GM19035 (cell line): ENCODE measurements at regions not wholly inside any gene's neighbourhood (a gene's known extent, or its start where the extent isn't known, plus 50 kb on each side); places are given as distances from the start of the nearest gene placed in this dataset.

Source experiments
- ATAC-seq: cut with Tn5 transposase; IDR thresholded peaks from one replicate; pipeline ENCODE4 v1.9.1; 2021; ENCODE audit not compliant: unreplicated experiment

GRCh38 chr10:52908478-52908877, 135.9 kb upstream of the MBL2 start:
- ATAC-seq = no peak

- no peak for ATAC-seq
Measured at GRCh38 chr10:52906046-52906445, 133.5 kb upstream of the MBL2 start.

GRCh38 chr10:52903397-52903938, 130.9 kb upstream of the MBL2 start:
- no peak for ATAC-seq

GRCh38 chr10:52900593-52900992, 128.0 kb upstream of the MBL2 start:
- ATAC-seq = no peak

- ATAC-seq = no peak
Measured at GRCh38 chr10:52897162-52897561, 124.6 kb upstream of the MBL2 start.

GRCh38 chr10:52895059-52895458, 122.5 kb upstream of the MBL2 start:
- no peak for ATAC-seq

GRCh38 chr10:52890281-52890680, 117.7 kb upstream of the MBL2 start:
- no peak for ATAC-seq

GRCh38 chr10:52889611-52890010, 117.0 kb upstream of the MBL2 start:
- ATAC-seq = no peak

GRCh38 chr10:52883996-52884871, 111.7 kb upstream of the MBL2 start:
- ATAC-seq = peak; percentile 97

- ATAC-seq = no peak
Measured at GRCh38 chr10:52879091-52879807, 106.7 kb upstream of the MBL2 start.

- ATAC-seq = no peak
Measured at GRCh38 chr10:52877451-52877850, 104.9 kb upstream of the MBL2 start.

- no peak for ATAC-seq
Measured at GRCh38 chr10:52875336-52875735, 102.8 kb upstream of the MBL2 start.

- ATAC-seq = no peak
Measured at GRCh38 chr10:52874581-52874980, 102.0 kb upstream of the MBL2 start.

GRCh38 chr10:52871191-52871843, 98.7 kb upstream of the MBL2 start:
- ATAC-seq = no peak

GRCh38 chr10:52870562-52870961, 98.0 kb upstream of the MBL2 start:
- no peak for ATAC-seq

GRCh38 chr10:52869864-52870263, 97.3 kb upstream of the MBL2 start:
- no peak for ATAC-seq

- ATAC-seq = no peak
Measured at GRCh38 chr10:52865213-52865612, 92.6 kb upstream of the MBL2 start.

GRCh38 chr10:52864201-52865106, 91.9 kb upstream of the MBL2 start:
- no peak for ATAC-seq

GRCh38 chr10:52858722-52859121, 86.1 kb upstream of the MBL2 start:
- ATAC-seq = no peak

GRCh38 chr10:52855546-52856325, 83.2 kb upstream of the MBL2 start:
- no peak for ATAC-seq
